Activated T-cell treated with anti-CD3 and anti-CD28 coated beads, Interleukin-2, amount 50 U/mL, for 4 hours (primary cell): ENCODE measurements at regions not wholly inside any gene's neighbourhood (a gene's known extent, or its start where the extent isn't known, plus 50 kb on each side); places are given as distances from the start of the nearest gene placed in this dataset.

Experiments
- ATAC-seq, 2 donors: fragments of 200-7000 bp; cut with Tn5 transposase; one replicate each; pipeline ENCODE4 v1.10.0; 2021
- DNase-seq: peaks from one replicate; pipeline ENCODE4 v3.0.0-alpha.2; 2020
- H3K27me3 Mint-ChIP-seq: one replicate; pipeline ENCODE4 v1.8.0; 2021; ENCODE audit warnings: low read depth, mixed read lengths
- H3K36me3 Mint-ChIP-seq: one replicate; pipeline ENCODE4 v1.8.0; 2022; ENCODE audit warnings: mixed read lengths; ENCODE audit not compliant: insufficient read depth
- H3K4me1 Mint-ChIP-seq: one replicate; pipeline ENCODE4 v1.8.0; 2021; ENCODE audit warnings: low read depth, mixed read lengths
- H3K4me3 Mint-ChIP-seq: one replicate; pipeline ENCODE4 v1.8.0; 2021; ENCODE audit warnings: mild to moderate bottlenecking, moderate library complexity, mixed read lengths
- H3K9me3 Mint-ChIP-seq: one replicate; pipeline ENCODE4 v1.8.0; 2021; ENCODE audit warnings: mixed read lengths

DNA sequence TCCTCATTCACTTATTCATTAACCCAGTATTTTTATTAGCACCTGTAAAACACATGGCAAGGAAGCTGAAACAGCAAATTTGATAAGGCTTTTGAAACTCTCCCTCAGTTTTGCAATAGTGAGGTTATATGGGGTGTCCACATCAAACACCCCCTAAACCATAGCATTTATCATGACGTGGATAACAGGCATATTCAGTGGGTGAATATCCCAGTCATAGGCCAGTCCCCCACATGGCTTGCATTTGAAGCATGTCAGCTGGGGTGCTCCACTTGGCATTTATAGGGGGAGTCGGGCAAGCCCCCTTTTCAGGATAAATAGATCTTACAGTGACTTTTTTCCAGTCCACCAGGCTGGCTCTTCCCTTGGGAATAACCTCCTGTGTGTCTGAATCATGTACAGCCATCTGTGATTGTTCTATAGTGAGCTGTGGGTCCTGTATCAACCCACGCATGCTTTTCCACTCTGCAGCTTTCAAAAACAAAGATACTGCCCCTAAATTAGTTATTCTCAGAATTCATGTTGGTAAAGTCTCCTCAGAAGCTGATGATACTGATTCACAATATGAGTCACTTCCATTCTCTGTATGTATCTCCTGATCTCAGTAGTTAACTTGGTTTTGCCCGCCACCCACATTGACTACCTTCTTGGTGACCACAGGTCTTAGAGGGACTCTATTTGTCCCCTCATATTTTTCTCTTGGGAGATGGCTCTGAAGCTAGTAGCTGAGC lies 84.4 kb upstream of the SPIN1 start:
- Mint-ChIP-seq H3K9me3 (no peaks in the 10 kb centered on the region), H3K4me3 (no peak overlapping the region), H3K27me3 (peaks cover 11% of the 10 kb centered on the region), H3K36me3 (no peaks in the 10 kb centered on the region), H3K4me1 (peaks cover 23% of the 10 kb centered on the region)
- ATAC-seq: peak; percentile 91 to 92
- no peak for DNase-seq

DNA sequence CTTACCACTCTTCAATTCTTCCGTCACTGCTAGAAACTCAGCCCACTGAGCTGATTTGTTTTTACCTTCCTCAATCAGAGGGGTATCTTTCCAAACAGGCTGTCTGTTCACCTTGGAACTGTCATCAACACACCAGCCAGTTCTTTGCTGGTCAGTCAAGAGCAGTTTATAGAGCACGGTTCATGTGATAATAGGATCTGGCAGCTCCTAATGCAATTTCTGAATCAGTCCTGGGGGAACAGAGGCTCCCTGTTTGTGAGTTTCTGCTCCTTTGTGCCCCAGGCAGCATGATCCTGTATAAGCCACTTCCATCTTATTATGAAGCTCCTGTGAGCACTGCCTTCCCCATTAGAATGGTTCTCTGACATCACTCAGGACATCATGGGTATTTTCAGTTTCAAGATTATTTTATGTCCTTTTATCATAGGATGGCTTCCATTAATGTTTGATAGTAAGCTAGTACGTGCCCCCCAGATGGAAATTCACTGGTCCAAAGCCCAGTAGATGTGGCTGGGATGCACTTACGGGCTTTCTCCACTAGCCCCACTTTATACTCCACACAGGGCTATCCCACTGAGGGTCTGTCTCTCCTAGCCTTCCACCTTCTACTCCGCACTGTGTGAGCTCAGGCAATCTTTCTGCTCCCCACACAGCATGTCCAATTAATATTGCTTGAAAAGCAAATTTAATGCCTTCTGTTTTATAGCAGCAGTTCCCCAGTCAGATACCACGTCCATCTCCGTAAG lies 85.5 kb upstream of the SPIN1 start:
- no peak for DNase-seq
- H3K36me3 Mint-ChIP-seq: no peaks in the 10 kb centered on the region
- no peak overlapping the region for H3K4me3 Mint-ChIP-seq
- H3K27me3 Mint-ChIP-seq: peaks cover 7% of the 10 kb centered on the region
- no peak for ATAC-seq
- peaks cover 3% of the 10 kb centered on the region for H3K9me3 Mint-ChIP-seq
- H3K4me1 Mint-ChIP-seq: peaks cover 23% of the 10 kb centered on the region

DNA sequence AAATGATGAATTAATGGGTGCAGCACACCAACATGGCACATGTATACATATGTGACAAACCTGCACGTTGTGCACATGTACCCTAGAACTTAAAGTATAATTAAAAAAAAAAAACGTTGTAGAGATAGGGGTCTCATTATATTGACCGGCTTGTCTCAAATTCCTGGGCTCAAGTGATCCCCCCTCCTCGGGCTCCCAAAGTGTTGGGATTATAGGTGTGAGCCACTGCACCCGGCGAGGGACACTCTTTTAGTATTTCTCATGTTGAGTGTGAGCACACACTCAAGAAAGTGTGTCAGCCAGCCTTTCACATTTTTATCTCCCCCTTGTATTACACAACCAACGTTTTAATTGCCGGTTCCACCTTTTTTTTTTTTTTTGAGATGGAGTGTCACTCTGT lies 87.7 kb upstream of the SPIN1 start:
- H3K36me3 Mint-ChIP-seq: no peaks in the 10 kb centered on the region
- H3K4me3 Mint-ChIP-seq: no peak overlapping the region
- H3K27me3 Mint-ChIP-seq: no peaks in the 10 kb centered on the region
- peaks cover 3% of the 10 kb centered on the region for H3K9me3 Mint-ChIP-seq
- no peak for ATAC-seq
- no peak for DNase-seq
- H3K4me1 Mint-ChIP-seq: peaks cover 23% of the 10 kb centered on the region

GRCh38 chr9:88291856-88292255 lies 96.4 kb upstream of the SPIN1 start:
- no peak for DNase-seq
- Mint-ChIP-seq H3K36me3 (no peaks in the 10 kb centered on the region), H3K4me1 (no peaks in the 10 kb centered on the region), H3K4me3 (no peak overlapping the region), H3K9me3 (no peaks in the 10 kb centered on the region), H3K27me3 (no peaks in the 10 kb centered on the region)
- no peak for ATAC-seq

DNA sequence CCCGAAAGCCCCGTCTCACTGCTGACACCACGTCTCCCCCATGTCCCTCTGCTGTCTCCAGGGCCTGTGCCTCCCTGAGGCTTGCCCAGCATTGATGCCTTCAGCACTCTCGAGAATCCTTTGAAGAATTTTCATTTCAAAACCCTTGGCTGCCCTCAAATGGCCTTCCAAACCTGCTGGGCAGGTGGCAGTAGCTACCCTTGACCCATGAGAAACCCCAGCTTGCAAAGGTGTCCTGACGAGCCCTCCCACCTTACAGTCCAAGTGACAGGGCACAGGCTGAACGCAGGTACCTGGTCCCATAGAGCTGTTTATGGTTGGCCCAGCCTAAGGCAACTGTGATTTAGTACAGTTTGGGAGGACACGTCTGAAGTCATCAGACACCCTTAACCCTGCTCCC lies 97.2 kb upstream of the SPIN1 start:
- no peaks in the 10 kb centered on the region for H3K27me3 Mint-ChIP-seq
- ATAC-seq (no peak), DNase-seq (no peak)
- H3K4me1 Mint-ChIP-seq: no peaks in the 10 kb centered on the region
- no peak overlapping the region for H3K4me3 Mint-ChIP-seq
- H3K9me3 Mint-ChIP-seq: no peaks in the 10 kb centered on the region
- H3K36me3 Mint-ChIP-seq: no peaks in the 10 kb centered on the region

DNA sequence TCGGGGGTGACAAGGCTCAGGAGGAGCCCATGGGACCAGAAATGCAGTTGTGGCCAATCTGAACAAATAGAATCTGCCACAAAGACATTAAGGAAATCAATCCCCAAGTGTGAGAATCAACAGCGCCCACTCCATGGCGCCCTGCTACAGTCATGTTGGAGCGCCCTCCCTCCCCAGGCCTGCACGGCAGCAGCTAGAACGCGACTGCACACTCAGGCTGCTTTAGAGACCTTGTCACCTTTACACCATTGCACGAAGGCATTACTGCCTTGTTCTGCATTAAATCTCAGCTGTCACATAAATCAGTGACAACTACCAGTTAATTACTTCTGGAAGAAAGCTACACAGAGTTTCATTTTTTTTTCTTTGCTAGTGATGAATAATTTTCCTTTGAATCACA lies 98.7 kb upstream of the SPIN1 start:
- Mint-ChIP-seq H3K9me3 (peaks cover 10% of the 10 kb centered on the region), H3K36me3 (no peaks in the 10 kb centered on the region), H3K27me3 (no peaks in the 10 kb centered on the region), H3K4me3 (no peak overlapping the region), H3K4me1 (no peaks in the 10 kb centered on the region)
- no peak for DNase-seq
- ATAC-seq: no peak

DNA sequence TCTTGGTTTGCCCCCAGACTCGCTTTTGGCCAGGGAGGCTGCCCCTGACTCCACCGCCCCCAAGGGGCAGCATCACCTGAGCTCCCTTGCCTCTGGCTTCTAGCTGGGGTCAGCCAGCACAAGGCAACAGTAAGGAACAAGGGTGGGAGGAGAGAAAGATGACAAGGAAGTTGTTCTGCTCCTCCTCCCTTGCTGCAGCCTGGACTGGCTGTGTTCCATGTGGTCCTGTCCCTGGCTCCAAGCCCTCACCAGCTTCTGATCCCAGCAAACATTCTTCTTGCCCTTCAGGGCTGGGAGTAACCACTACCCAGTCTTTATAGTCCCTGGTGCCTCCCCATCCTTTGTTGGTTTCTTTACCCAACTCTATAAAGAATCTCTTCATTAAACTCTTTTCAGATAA lies 100.3 kb upstream of the SPIN1 start:
- H3K36me3 Mint-ChIP-seq: no peaks in the 10 kb centered on the region

DNA sequence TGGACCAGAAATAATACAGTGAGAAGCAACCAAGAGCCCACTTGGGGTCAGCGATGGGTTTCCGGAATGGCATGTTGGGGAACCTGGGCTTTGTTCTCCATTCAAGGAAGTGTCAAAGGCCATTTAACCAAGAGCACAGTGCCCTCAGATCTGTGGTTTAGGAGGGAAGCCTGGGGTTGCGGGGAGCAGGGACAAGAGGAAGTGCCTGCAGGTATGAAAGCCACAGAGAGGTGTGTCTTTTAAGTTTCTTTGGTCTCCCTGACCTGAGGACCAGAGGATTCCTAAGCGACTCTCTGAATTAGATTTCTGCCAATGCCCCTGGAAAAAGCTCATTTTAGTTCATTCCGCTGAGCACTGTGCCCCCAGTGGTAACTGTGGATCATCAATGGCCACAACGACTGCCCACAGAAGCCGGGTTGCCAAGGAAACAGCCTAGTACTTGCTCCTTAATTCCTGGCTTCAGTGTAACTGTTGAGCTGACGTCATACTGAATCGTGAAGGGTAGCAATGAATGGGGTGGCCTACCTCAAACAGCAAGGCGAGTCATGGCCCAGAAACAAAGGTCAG lies 107.3 kb upstream of the SPIN1 start:
- no peak for ATAC-seq

More for the DNA sequence above, 100.3 kb upstream of the SPIN1 start:
- DNase-seq (no peak), ATAC-seq (no peak)
- Mint-ChIP-seq H3K4me1 (no peaks in the 10 kb centered on the region), H3K27me3 (no peaks in the 10 kb centered on the region), H3K9me3 (peaks cover 17% of the 10 kb centered on the region), H3K4me3 (no peak overlapping the region)

GRCh38 chr9:88278036-88278435 lies 110.2 kb upstream of the SPIN1 start:
- H3K4me3 Mint-ChIP-seq: no peak overlapping the region
- H3K27me3 Mint-ChIP-seq: peaks cover 6% of the 10 kb centered on the region
- peaks cover 10% of the 10 kb centered on the region for H3K4me1 Mint-ChIP-seq

More for the DNA sequence above, 107.3 kb upstream of the SPIN1 start:
- no peaks in the 10 kb centered on the region for H3K36me3 Mint-ChIP-seq
- no peak for DNase-seq
- H3K27me3 Mint-ChIP-seq: peaks cover 6% of the 10 kb centered on the region
- H3K9me3 Mint-ChIP-seq: peaks cover 17% of the 10 kb centered on the region
- H3K4me1 Mint-ChIP-seq: peaks cover 10% of the 10 kb centered on the region
- no peak overlapping the region for H3K4me3 Mint-ChIP-seq

GRCh38 chr9:88274078-88274477 lies 114.2 kb upstream of the SPIN1 start:
- H3K36me3 Mint-ChIP-seq: no peaks in the 10 kb centered on the region
- no peaks in the 10 kb centered on the region for H3K4me1 Mint-ChIP-seq
- H3K27me3 Mint-ChIP-seq: peaks cover 6% of the 10 kb centered on the region
- DNase-seq: no peak
- no peak overlapping the region for H3K4me3 Mint-ChIP-seq
- H3K9me3 Mint-ChIP-seq: no peaks in the 10 kb centered on the region
- no peak for ATAC-seq

More at GRCh38 chr9:88278036-88278435, 110.2 kb upstream of the SPIN1 start:
- no peak for ATAC-seq
- Mint-ChIP-seq H3K36me3 (no peaks in the 10 kb centered on the region), H3K9me3 (peaks cover under 1% of the 10 kb centered on the region)
- DNase-seq: no peak

GRCh38 chr9:88272986-88273385 lies 115.3 kb upstream of the SPIN1 start:
- H3K4me3 Mint-ChIP-seq: no peak overlapping the region
- no peaks in the 10 kb centered on the region for H3K9me3 Mint-ChIP-seq
- no peak for DNase-seq
- no peaks in the 10 kb centered on the region for H3K4me1 Mint-ChIP-seq
- H3K36me3 Mint-ChIP-seq: no peaks in the 10 kb centered on the region
- H3K27me3 Mint-ChIP-seq: peaks cover 6% of the 10 kb centered on the region
- ATAC-seq: no peak

DNA sequence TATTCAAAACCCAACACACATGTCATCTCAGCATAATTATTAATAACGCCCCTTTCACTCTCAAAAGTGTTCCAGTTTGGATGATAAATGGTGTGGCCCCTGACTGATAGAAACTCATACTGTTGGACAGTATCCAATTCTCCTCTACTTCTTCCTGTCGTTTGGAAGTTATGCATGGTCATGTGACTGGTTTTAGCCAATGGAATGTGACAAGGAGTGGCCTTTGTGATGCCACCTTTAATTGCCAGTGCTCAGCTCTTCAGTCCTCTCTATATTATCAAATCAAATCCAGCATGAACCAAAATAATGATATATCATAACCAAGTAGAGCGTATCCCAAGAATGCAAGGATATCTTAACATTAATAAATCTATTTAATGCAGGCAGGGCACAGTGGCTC lies 117.8 kb upstream of the SPIN1 start:
- H3K36me3 Mint-ChIP-seq: no peaks in the 10 kb centered on the region
- H3K9me3 Mint-ChIP-seq: no peaks in the 10 kb centered on the region
- H3K27me3 Mint-ChIP-seq: no peaks in the 10 kb centered on the region
- ATAC-seq: no peak
- no peak overlapping the region for H3K4me3 Mint-ChIP-seq
- DNase-seq: no peak
- no peaks in the 10 kb centered on the region for H3K4me1 Mint-ChIP-seq

GRCh38 chr9:88268886-88269285 lies 119.4 kb upstream of the SPIN1 start:
- H3K36me3 Mint-ChIP-seq: no peaks in the 10 kb centered on the region
- no peaks in the 10 kb centered on the region for H3K4me1 Mint-ChIP-seq
- H3K27me3 Mint-ChIP-seq: no peaks in the 10 kb centered on the region
- no peaks in the 10 kb centered on the region for H3K9me3 Mint-ChIP-seq
- no peak for ATAC-seq
- no peak for DNase-seq
- H3K4me3 Mint-ChIP-seq: no peak overlapping the region

GRCh38 chr9:88267283-88267682 lies 121.0 kb upstream of the SPIN1 start:
- Mint-ChIP-seq H3K4me3 (no peak overlapping the region), H3K36me3 (no peaks in the 10 kb centered on the region), H3K4me1 (no peaks in the 10 kb centered on the region), H3K27me3 (no peaks in the 10 kb centered on the region), H3K9me3 (no peaks in the 10 kb centered on the region)
- no peak for DNase-seq
- no peak for ATAC-seq

DNA sequence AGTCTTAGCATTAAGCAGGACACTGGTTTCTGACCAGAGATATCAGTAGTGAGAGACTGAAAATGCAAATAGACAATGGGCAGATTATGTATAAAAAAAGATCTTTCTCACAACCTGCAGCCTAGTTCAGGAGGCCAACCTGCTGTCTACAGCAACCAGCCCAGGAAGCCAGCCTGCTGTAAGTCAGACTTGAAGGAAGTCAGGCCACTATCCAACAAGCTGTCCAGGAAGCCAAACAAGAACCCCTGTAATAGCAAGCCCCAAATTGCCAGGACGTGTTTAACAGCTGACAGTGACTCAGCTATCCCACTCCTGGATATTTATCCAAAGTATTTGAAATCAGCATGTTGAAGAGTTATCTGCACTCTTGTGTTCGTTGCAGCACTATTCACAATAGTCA lies 121.8 kb upstream of the SPIN1 start:
- Mint-ChIP-seq H3K4me3 (no peak overlapping the region), H3K4me1 (no peaks in the 10 kb centered on the region), H3K36me3 (no peaks in the 10 kb centered on the region), H3K27me3 (peaks cover 1% of the 10 kb centered on the region), H3K9me3 (no peaks in the 10 kb centered on the region)
- no peak for DNase-seq
- ATAC-seq: no peak
